Right lobe of liver (tissue), 6 donors: ENCODE measurements at regions not wholly inside any gene's neighbourhood (a gene's known extent, or its start where the extent isn't known, plus 50 kb on each side); places are given as distances from the start of the nearest gene placed in this dataset.
A peak's percentile ranks its signal among the peaks of the same experiment; 100 is the strongest.

Experiments used
- ATAC-seq, 4 donors: fragments of 200-7000 bp; cut with Tn5 transposase; one replicate each; pipeline ENCODE4 v1.9.1; 2020; ENCODE audit warnings: mild to moderate bottlenecking in 4 of 4, moderate library complexity in 4 of 4
- DNase-seq, 3 donors: peaks; one replicate each; pipeline ENCODE4 v3.0.0-alpha.2; 2020
- H3K27ac ChIP-seq, 3 donors: fragments of 200-600 bp; one replicate each; pipeline ENCODE4 v1.8.0; 2022
- H3K27me3 ChIP-seq, 2 donors: fragments of 200-600 bp; one replicate each; pipeline ENCODE4 v1.8.0; 2022
- H3K36me3 ChIP-seq, 4 donors: fragments of 200-600 bp; sonication (generic) in 1 of 4; one replicate each; pipeline versions ENCODE4 v1.5.1 to v1.8.0; 2017 to 2022; ENCODE audit warnings: control low read depth in 1 of 4
- H3K4me1 ChIP-seq, 4 donors: fragments of 200-600 bp; sonication (generic) in 1 of 4; one replicate each; pipeline versions ENCODE4 v1.5.1 to v1.8.0; 2017 to 2022; ENCODE audit warnings: control low read depth in 1 of 4
- H3K4me3 ChIP-seq, 3 donors: fragments of 200-600 bp; one replicate each; pipeline ENCODE4 v1.8.0; 2022
- H3K9me3 ChIP-seq, 4 donors: fragments of 200-600 bp; sonication (generic) in 1 of 4; one replicate each; pipeline versions ENCODE4 v1.5.1 to v1.8.0; 2017 to 2022; ENCODE audit warnings: control low read depth in 1 of 4
- CTCF ChIP-seq, 4 donors: fragments of 200-600 bp in 3 of 4; fragments of 450-650 bp in 1 of 4; IDR thresholded peaks; one replicate each; pipeline versions ENCODE4 v1.5.1 to v1.8.0; 2016 to 2022; ENCODE audit warnings: antibody characterized with exemption in 4 of 4, mild to moderate bottlenecking in 2 of 4
- POLR2A ChIP-seq: fragments of 450-650 bp; IDR thresholded peaks from one replicate; pipeline ENCODE4 v1.6.1; 2017; ENCODE audit warnings: antibody characterized with exemption, mild to moderate bottlenecking
- WGBS: methylation state at CpG from one replicate; pipeline ENCODE4 v1.1.6; 2018; ENCODE audit warnings: low coverage, low lambda C conversion rate; ENCODE audit not compliant: insufficient coverage; ENCODE audit errors: missing lambda C conversion rate; 5-methylcytosine and 5-hydroxymethylcytosine counted together
- intact Hi-C, 2 donors: fragments of 100-400 bp; cut with DNase I; formaldehyde crosslinking; loops; one replicate each; pipeline versions ENCODE4 v1.11.2 to v1.14.1; 2022
- donor health status: DM: no; HTN: yes; CAD: no.
- donor health status: DM: no; HTN: no; CAD: no.
- donor health status: DM: no; HTN: no; CAD: no.
- donor health status: DM: no; HTN: yes; CAD: no.
- donor health status: DM: no; HTN: yes; CAD: no.

GRCh38 chr7:13179011-13179582 lies 491.7 kb downstream of the ARL4A start:
- ATAC-seq (peak; percentile 50 to 68 (median 56)), DNase-seq (no peak)
- WGBS, result 41% methylated on average over 5 of the region's 5 CpGs

GRCh38 chr7:13179775-13180523 lies 492.5 kb downstream of the ARL4A start:
- DNase-seq, result no peak
- Histone ChIP-seq H3K36me3 (no peaks in the 10 kb centered on the region), H3K4me1 (no peaks in the 10 kb centered on the region), H3K27ac (no peak overlapping the region), H3K27me3 (no peaks in the 10 kb centered on the region), H3K4me3 (no peak overlapping the region), H3K9me3 (no peaks in the 10 kb centered on the region)
- WGBS, result 49% methylated on average over 5 of the region's 5 CpGs
- TF ChIP-seq POLR2A, result no peak
- no peak for TF ChIP-seq CTCF (IDR thresholded peaks at IDR 0.05)
- ATAC-seq, result no peak
- intact Hi-C loops, result no loop called here

More at GRCh38 chr7:13179011-13179582, 491.7 kb downstream of the ARL4A start:
- Histone ChIP-seq H3K36me3 (no peaks in the 10 kb centered on the region), H3K4me3 (no peak overlapping the region), H3K4me1 (no peaks in the 10 kb centered on the region), H3K27ac (no peak overlapping the region), H3K9me3 (no peaks in the 10 kb centered on the region), H3K27me3 (no peaks in the 10 kb centered on the region)
- no peak for TF ChIP-seq POLR2A
- peak in 3 of 4 donors; percentile 27 to 32 (median 29) for TF ChIP-seq CTCF (IDR thresholded peaks at IDR 0.05)
- intact Hi-C loops, result no loop called here

- no peaks in the 10 kb centered on the region for H3K36me3 ChIP-seq
- no peak for DNase-seq
- no peaks in the 10 kb centered on the region for H3K9me3 ChIP-seq
- no peak overlapping the region for H3K4me3 ChIP-seq
- no peaks in the 10 kb centered on the region for H3K27me3 ChIP-seq
- TF ChIP-seq CTCF (IDR thresholded peaks at IDR 0.05) (no peak), POLR2A (no peak)
- ATAC-seq, result no peak
- H3K4me1 ChIP-seq, result no peaks in the 10 kb centered on the region
- 33% methylated on average over 3 of the region's 3 CpGs for WGBS
- intact Hi-C loops, result no loop called here
- H3K27ac ChIP-seq, result no peak overlapping the region
Measured at GRCh38 chr7:13181216-13181615, 493.8 kb downstream of the ARL4A start.

- no peak for ATAC-seq
- no peak for DNase-seq
- no peaks in the 10 kb centered on the region for H3K9me3 ChIP-seq
- no peak overlapping the region for H3K27ac ChIP-seq
- intact Hi-C loops, result no loop called here
- H3K27me3 ChIP-seq, result no peaks in the 10 kb centered on the region
- no peak overlapping the region for H3K4me3 ChIP-seq
- H3K4me1 ChIP-seq, result no peaks in the 10 kb centered on the region
- TF ChIP-seq POLR2A, result no peak
- no peak for TF ChIP-seq CTCF (IDR thresholded peaks at IDR 0.05)
- no peaks in the 10 kb centered on the region for H3K36me3 ChIP-seq
Measured at GRCh38 chr7:13185139-13185538, 497.7 kb downstream of the ARL4A start.
